Endothelial cell of umbilical vein (primary cell): ENCODE measurements at regions not wholly inside any gene's neighbourhood (a gene's known extent, or its start where the extent isn't known, plus 50 kb on each side); places are given as distances from the start of the nearest gene placed in this dataset.

Experiments
- BruUV-seq: library from RNA; stranded (reverse); fragments of 400-500 nt; replicated peaks from 2 replicates; lab custom pipeline; 2021; lab: Mats Ljungman, UMichigan
- CTCF ChIA-PET: fragments of 300-600, 350-600 bp; sonication (Branson Sonifier 250); formaldehyde crosslinking; loops from one replicate; lab custom pipeline; 2021; ENCODE audit warnings: antibody characterized with exemption, inconsistent platforms; lab: Charles Lee
- POLR2A ChIA-PET: fragments of 300-600, 350-600 bp; sonication (Branson Sonifier 250); formaldehyde crosslinking; loops from one replicate; lab custom pipeline; 2021; ENCODE audit warnings: antibody characterized with exemption, inconsistent platforms; lab: Charles Lee
- DNase-seq: peaks from one replicate; pipeline ENCODE4 v3.0.0-alpha.2; 2011; ENCODE audit warnings: low read depth, low spot score
- FAIRE-seq: peaks from 2 replicates; lab custom pipeline; 2011; peaks lifted over from hg19 to GRCh38; lab: Jason Lieb, UNC
- H2AFZ ChIP-seq: 2 replicates; pipeline ENCODE4 v1.6.0; 2012; ENCODE audit warnings: low read depth, low read length, control low read depth, inconsistent platforms
- H3K27ac ChIP-seq: 2 replicates; pipeline ENCODE4 v1.5.1; 2011; ENCODE audit warnings: low read depth, mild to moderate bottlenecking, control low read depth, low read length, moderate library complexity; ENCODE audit not compliant: insufficient read depth
- H3K27me3 ChIP-seq, 2 experiments: 2 replicates each; pipeline versions ENCODE4 v1.6.0 to v1.6.1; 2011; ENCODE audit warnings: low read length in 2 of 2, mixed read lengths in 1 of 2; ENCODE audit not compliant: control insufficient read depth in 2 of 2, insufficient read depth in 2 of 2
- H3K36me3 ChIP-seq, 2 experiments: 2 replicates in 1 of 2; 3 replicates in 1 of 2; pipeline ENCODE4 v1.5.1; 2011; ENCODE audit warnings: low read length in 2 of 2, mild to moderate bottlenecking in 1 of 2, moderate library complexity in 1 of 2; ENCODE audit not compliant: control insufficient read depth in 2 of 2, insufficient read depth in 2 of 2; ENCODE audit errors: extremely low read depth in 1 of 2
- H3K4me1 ChIP-seq: 3 replicates; pipeline ENCODE4 v1.5.1; 2011; ENCODE audit warnings: mild to moderate bottlenecking, low read length; ENCODE audit not compliant: control insufficient read depth, insufficient read depth; ENCODE audit errors: extremely low read depth
- H3K4me2 ChIP-seq: 2 replicates; pipeline ENCODE4 v1.6.1; 2011; ENCODE audit warnings: low read length, control low read depth, mixed read lengths; ENCODE audit not compliant: insufficient read depth
- H3K4me3 ChIP-seq, 3 experiments: fragments of 200-600 bp in 1 of 3; sonication (generic), shearing (Covaris generic) in 1 of 3; replicated peaks in 1 of 3; 2 replicates each; pipeline ENCODE4 v1.5.1; 2011 to 2016; ENCODE audit warnings: control low read depth in 3 of 3, low read length in 3 of 3, mild to moderate bottlenecking in 2 of 3, inconsistent platforms in 1 of 3, low read depth in 1 of 3, moderate library complexity in 1 of 3; ENCODE audit not compliant: insufficient read depth in 1 of 3
- H3K79me2 ChIP-seq: 2 replicates; pipeline ENCODE4 v1.6.0; 2012; ENCODE audit warnings: low read length, inconsistent platforms; ENCODE audit not compliant: control insufficient read depth, insufficient read depth
- H3K9ac ChIP-seq: replicated peaks from 2 replicates; pipeline ENCODE3; 2011; ENCODE audit warnings: low read length, control low read depth; ENCODE audit not compliant: insufficient read depth; ENCODE audit errors: extremely low read depth
- H3K9me1 ChIP-seq: replicated peaks from 3 replicates; pipeline ENCODE4 v1.6.0; 2011; ENCODE audit warnings: mild to moderate bottlenecking, low read length; ENCODE audit not compliant: control insufficient read depth, insufficient read depth; ENCODE audit errors: extremely low read depth
- H3K9me3 ChIP-seq: replicated peaks from 2 replicates; pipeline ENCODE4 v1.5.1; 2012; ENCODE audit warnings: low read length, inconsistent platforms; ENCODE audit not compliant: control insufficient read depth, insufficient read depth
- H4K20me1 ChIP-seq: replicated peaks from 2 replicates; pipeline ENCODE3; 2011; ENCODE audit warnings: mild to moderate bottlenecking, low read length; ENCODE audit not compliant: control insufficient read depth, insufficient read depth; ENCODE audit errors: extremely low read depth
- CTCF ChIP-seq, 2 donors: IDR thresholded peaks; 1 replicate in 1 of 2; 2 replicates in 1 of 2; pipeline ENCODE4 v1.5.1; 2011; ENCODE audit warnings: low read length in 2 of 2, mild to moderate bottlenecking in 2 of 2, moderate library complexity in 2 of 2, control low read depth in 1 of 2, inconsistent platforms in 1 of 2, low read depth in 1 of 2; ENCODE audit not compliant: insufficient read depth in 1 of 2; ENCODE audit errors: extremely low read depth in 1 of 2
- EZH2 ChIP-seq: IDR thresholded peaks from 2 replicates; pipeline ENCODE4 v1.6.1; 2012; ENCODE audit warnings: borderline replicate concordance, low read depth, mild to moderate bottlenecking, moderate library complexity, low read length, inconsistent platforms; ENCODE audit not compliant: severe bottlenecking
- FOS ChIP-seq: IDR thresholded peaks from 2 replicates; pipeline ENCODE4 v1.6.1; 2011; ENCODE audit warnings: mild to moderate bottlenecking, low read length, moderate library complexity, borderline replicate concordance; ENCODE audit not compliant: insufficient read depth
- GATA2 ChIP-seq: IDR thresholded peaks from 2 replicates; pipeline ENCODE4 v1.7.0; 2011; ENCODE audit warnings: low read depth, mild to moderate bottlenecking, moderate library complexity, mixed read lengths, low read length; ENCODE audit not compliant: insufficient read length, insufficient read depth
- JUN ChIP-seq: IDR thresholded peaks from 2 replicates; pipeline ENCODE4 v1.6.1; 2011; ENCODE audit warnings: borderline replicate concordance, low read depth; ENCODE audit not compliant: insufficient read length, insufficient read depth
- MAX ChIP-seq: IDR thresholded peaks from 2 replicates; pipeline ENCODE4 v1.6.1; 2011; ENCODE audit not compliant: insufficient read depth, insufficient read length
- MYC ChIP-seq: IDR thresholded peaks from one replicate; pipeline ENCODE4 v1.6.1; 2011; ENCODE audit warnings: mild to moderate bottlenecking, low read depth, low read length
- POLR2A ChIP-seq: IDR thresholded peaks from 2 replicates; pipeline ENCODE4 v1.6.1; 2012; ENCODE audit warnings: low read depth, mild to moderate bottlenecking, control low read depth, low read length
- POLR2AphosphoS5 ChIP-seq: IDR thresholded peaks from 2 replicates; pipeline ENCODE4 v1.6.1; 2012; ENCODE audit warnings: low read depth, mild to moderate bottlenecking, control low read depth, low read length, moderate library complexity; ENCODE audit not compliant: insufficient read depth
- dilution Hi-C: fragments of 300-500 bp; cut with MboI; formaldehyde crosslinking; loops from one replicate; pipeline ENCODE4 v1.15.0; 2019; ENCODE audit warnings: low sequenced_read_pairs; ENCODE audit not compliant: extremely low pct_ligation_motif_present
- intact Hi-C: fragments of 100-400 bp; cut with micrococcal nuclease; formaldehyde crosslinking; loops from one replicate; pipeline ENCODE4 v1.10.0; 2022

GRCh38 chr20:5691918-5692618 lies 58.1 kb upstream of the SHLD1 start:
- Histone ChIP-seq H2AFZ (no peak overlapping the region), H3K27ac (no peak overlapping the region), H3K9me1 (no peaks in the 10 kb centered on the region), H3K36me3 (no peaks in the 10 kb centered on the region), H3K27me3 (no peaks in the 10 kb centered on the region), H3K4me1 (no peaks in the 10 kb centered on the region), H3K9ac (no peak overlapping the region), H3K9me3 (no peaks in the 10 kb centered on the region), H3K4me3 (no peak overlapping the region), H3K79me2 (no peaks in the 10 kb centered on the region), H4K20me1 (no peaks in the 10 kb centered on the region), H3K4me2 (no peak overlapping the region)
- intact Hi-C loops (no loop called here), dilution Hi-C loops (no loop called here)
- BruUV-seq = no TSS peak
- CTCF ChIA-PET = interaction anchor here (0.7 kb wide), 1 partner anchor 9 kb away, joined by 4 read pairs; no protein-coding TSS in a partner anchor
- DNase-seq = no peak
- TF ChIP-seq JUN (no peak), POLR2AphosphoS5 (no peak), GATA2 (no peak), EZH2 (no peak), MAX (no peak), CTCF (IDR thresholded peaks at IDR 0.05; ENCODE audit: extremely low read depth in 1 of 2, insufficient read depth in 1 of 2, low read depth in 1 of 2, low read length in 2 of 2) (no peak), POLR2A (no peak), FOS (no peak), MYC (no peak)
- FAIRE-seq = no peak
- POLR2A ChIA-PET = no interaction called here
